IMR-90 (cell line): ENCODE measurements at regions not wholly inside any gene's neighbourhood (a gene's known extent, or its start where the extent isn't known, plus 50 kb on each side); places are given as distances from the start of the nearest gene placed in this dataset.

Experiments used
- ATAC-seq: fragments of 200-7000 bp; cut with Tn5 transposase; 2 replicates; pipeline ENCODE4 v1.9.1; 2020; ENCODE audit warnings: low read depth, mild to moderate bottlenecking, moderate library complexity
- BruUV-seq: library from RNA; stranded (reverse); fragments of 400-500 nt; replicated peaks from 2 replicates; lab custom pipeline; 2021; lab: Mats Ljungman, UMichigan
- CTCF ChIA-PET: fragments of 300-600 bp; formaldehyde crosslinking; extraction: SDS; loops from one replicate; lab custom pipeline; 2021; ENCODE audit warnings: antibody characterized with exemption; lab: Yijun Ruan, JAX
- POLR2A ChIA-PET: fragments of 300-600 bp; sonication (Branson Sonifier 250); formaldehyde crosslinking; loops from one replicate; lab custom pipeline; 2022; ENCODE audit warnings: antibody characterized with exemption; ENCODE audit not compliant: unreplicated experiment; lab: Charles Lee
- DNase-seq: peaks from one replicate; pipeline ENCODE4 v3.0.0; 2013
- H2AFZ ChIP-seq: replicated peaks from 2 replicates; pipeline ENCODE3; 2013; ENCODE audit warnings: low read length, mild to moderate bottlenecking; ENCODE audit not compliant: poor library complexity
- H2AK5ac ChIP-seq: 2 replicates; pipeline ENCODE4 v1.6.1; 2013; ENCODE audit warnings: low read depth, low read length, inconsistent platforms
- H2AK9ac ChIP-seq: replicated peaks from 2 replicates; pipeline ENCODE3; 2013; ENCODE audit warnings: mild to moderate bottlenecking, low read depth, low read length, moderate library complexity; ENCODE audit not compliant: poor library complexity
- H2BK120ac ChIP-seq: 2 replicates; pipeline ENCODE4 v1.6.1; 2013; ENCODE audit warnings: low read depth, low read length, inconsistent platforms
- H2BK15ac ChIP-seq: 3 replicates; pipeline ENCODE4 v1.6.1; 2013; ENCODE audit warnings: low read depth, low read length, inconsistent platforms
- H2BK20ac ChIP-seq: 2 replicates; pipeline ENCODE4 v1.6.1; 2013; ENCODE audit warnings: low read depth, mild to moderate bottlenecking, inconsistent platforms, low read length, moderate library complexity
- H2BK5ac ChIP-seq: 2 replicates; pipeline ENCODE4 v1.6.1; 2013; ENCODE audit warnings: mild to moderate bottlenecking, low read depth, low read length, inconsistent platforms; ENCODE audit not compliant: poor library complexity, severe bottlenecking
- H3K14ac ChIP-seq: replicated peaks from 2 replicates; pipeline ENCODE4 v1.6.1; 2013; ENCODE audit warnings: low read depth, low read length, inconsistent platforms
- H3K18ac ChIP-seq: 2 replicates; pipeline ENCODE4 v1.6.1; 2013; ENCODE audit warnings: low read depth, low read length, control low read depth
- H3K23ac ChIP-seq: 2 replicates; pipeline ENCODE4 v1.6.1; 2013; ENCODE audit warnings: low read depth, low read length, inconsistent platforms
- H3K27ac ChIP-seq: 2 replicates; pipeline ENCODE4 v1.5.1; 2013; ENCODE audit warnings: mild to moderate bottlenecking, control low read depth, low read length; ENCODE audit not compliant: insufficient read depth
- H3K27me3 ChIP-seq: 2 replicates; pipeline ENCODE4 v1.6.1; 2013; ENCODE audit warnings: low read length; ENCODE audit not compliant: control insufficient read depth, insufficient read depth
- H3K36me3 ChIP-seq: 2 replicates; pipeline ENCODE4 v1.6.1; 2013; ENCODE audit warnings: low read length, mixed read lengths; ENCODE audit not compliant: control insufficient read depth, insufficient read depth
- H3K4ac ChIP-seq: 2 replicates; pipeline ENCODE4 v1.6.1; 2013; ENCODE audit warnings: low read depth, low read length, inconsistent platforms
- H3K4me1 ChIP-seq: 2 replicates; pipeline ENCODE4 v1.6.1; 2013; ENCODE audit warnings: low read length, mixed read lengths; ENCODE audit not compliant: control insufficient read depth, insufficient read depth
- H3K4me2 ChIP-seq: 2 replicates; pipeline ENCODE4 v1.6.1; 2013; ENCODE audit warnings: low read depth, mild to moderate bottlenecking, control low read depth, low read length, moderate library complexity
- H3K4me3 ChIP-seq: 2 replicates; pipeline ENCODE4 v1.5.1; 2013; ENCODE audit warnings: low read depth, mild to moderate bottlenecking, control low read depth, low read length, moderate library complexity; ENCODE audit not compliant: insufficient read depth
- H3K56ac ChIP-seq: 2 replicates; pipeline ENCODE4 v1.6.1; 2013; ENCODE audit warnings: low read length, inconsistent platforms; ENCODE audit not compliant: insufficient read depth; ENCODE audit errors: extremely low read depth
- H3K79me1 ChIP-seq, 2 experiments: 2 replicates each; pipeline ENCODE4 v1.6.1; 2013; ENCODE audit warnings: low read length in 2 of 2, inconsistent platforms in 1 of 2, low read depth in 1 of 2
- H3K9ac ChIP-seq: 2 replicates; pipeline ENCODE4 v1.6.1; 2013; ENCODE audit warnings: low read depth, low read length, control low read depth
- H3K9me1 ChIP-seq: 2 replicates; pipeline ENCODE4 v1.6.1; 2013; ENCODE audit warnings: low read length, inconsistent platforms; ENCODE audit not compliant: insufficient read depth
- H3K9me3 ChIP-seq: 2 replicates; pipeline ENCODE4 v1.6.1; 2013; ENCODE audit warnings: low read length; ENCODE audit not compliant: control insufficient read depth, insufficient read depth
- H4K20me1 ChIP-seq: 2 replicates; pipeline ENCODE4 v1.6.1; 2013; ENCODE audit warnings: low read length, inconsistent platforms; ENCODE audit not compliant: insufficient read depth
- H4K5ac ChIP-seq: 2 replicates; pipeline ENCODE4 v1.6.1; 2013; ENCODE audit warnings: mild to moderate bottlenecking, low read depth, low read length, control low read depth
- H4K8ac ChIP-seq, 2 experiments: 2 replicates each; pipeline ENCODE4 v1.6.1; 2013; ENCODE audit warnings: low read depth in 2 of 2, low read length in 2 of 2, control low read depth in 1 of 2, inconsistent platforms in 1 of 2
- H4K91ac ChIP-seq: 2 replicates; pipeline ENCODE4 v1.6.1; 2013; ENCODE audit warnings: low read depth, low read length, inconsistent platforms; ENCODE audit not compliant: insufficient read depth
- FOS ChIP-seq: fragments of 150-350 bp; IDR thresholded peaks from 2 replicates; pipeline ENCODE4 v1.6.1; 2016; ENCODE audit warnings: low read depth, low read length
- NFE2L2 ChIP-seq: fragments of 150-350 bp; IDR thresholded peaks from 2 replicates; pipeline ENCODE4 v1.6.1; 2016; ENCODE audit warnings: low read depth, mild to moderate bottlenecking, low read length
- RCOR1 ChIP-seq: IDR thresholded peaks from 2 replicates; pipeline ENCODE4 v1.6.1; 2012; ENCODE audit warnings: mild to moderate bottlenecking, low read length, improper control_type of control experiment; ENCODE audit not compliant: insufficient replicate concordance
- WGBS, 2 experiments: methylation state at CpG; one replicate each; pipeline versions ENCODE4 v1.1.5 to v1.1.7; 2013; ENCODE audit warnings: missing lambda C conversion rate in 2 of 2; ENCODE audit not compliant: insufficient read length in 1 of 2; ENCODE audit errors: extremely low coverage in 2 of 2; 5-methylcytosine and 5-hydroxymethylcytosine counted together
- dilution Hi-C: fragments of 300-500 bp; cut with HindIII; formaldehyde crosslinking; loops from one replicate; pipeline ENCODE4 v1.14.3; 2018; ENCODE audit warnings: low sequenced_read_pairs; ENCODE audit not compliant: unreplicated experiment
- in situ Hi-C: fragments of 300-500 bp; cut with MboI; formaldehyde crosslinking; loops from 3 replicates; pipeline ENCODE4 v1.14.3; 2019; ENCODE audit warnings: low sequenced_read_pairs, inconsistent platforms, mixed read lengths
- intact Hi-C: fragments of 100-400 bp; cut with micrococcal nuclease; formaldehyde crosslinking; loops from 2 replicates; pipeline ENCODE4 v1.10.0; 2022

DNA sequence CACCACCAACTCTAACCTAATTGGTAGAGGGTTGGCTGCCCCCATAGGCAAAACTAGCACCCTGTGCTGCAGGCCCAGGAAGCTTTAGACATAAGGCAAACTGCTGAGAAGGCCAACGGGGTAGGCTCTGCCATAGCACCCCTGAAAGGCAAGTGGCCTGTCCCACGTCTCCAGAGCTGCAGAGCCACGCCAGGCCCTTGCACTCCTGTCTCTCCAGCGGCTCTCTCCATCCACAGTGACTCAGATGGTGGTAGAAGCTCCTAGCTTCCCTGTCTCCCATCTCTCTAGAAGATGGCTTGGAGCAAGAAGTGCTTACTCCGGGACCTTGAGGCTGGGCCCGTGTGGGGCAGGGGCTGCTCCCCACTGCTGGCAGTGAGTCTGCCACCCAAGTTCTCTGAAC is 310.6 kb upstream of the ZMIZ1 start:
- no peak for DNase-seq
- Histone ChIP-seq H3K14ac (peak overlapping the region; percentile 69), H2AK5ac (peak overlapping the region; percentile 96), H3K9me3 (no peaks in the 10 kb centered on the region), H2AK9ac (peak overlapping the region; percentile 92), H3K4me1 (peaks cover 26% of the 10 kb centered on the region), H4K8ac (peak overlapping the region in 1 of 2 experiments; percentile 79; a peak in 2 of 4 replicates), H2BK20ac (peak overlapping the region; percentile 34; the same call in 1 of the 2 replicates), H3K23ac (no peak overlapping the region), H2BK5ac (no peak overlapping the region), H4K5ac (no peak overlapping the region), H4K91ac (peak overlapping the region; percentile 60), H3K4ac (peak overlapping the region; percentile 94), H2AFZ (peak overlapping the region; percentile 78), H3K27ac (no peak overlapping the region), H2BK120ac (peak overlapping the region; percentile 91), H3K27me3 (0 out of 2 replicates have a peak, but pooled peaks cover 5% of the 10 kb centered on the region), H2BK15ac (peak overlapping the region; percentile 91; the same call in 2 of the 3 replicates), H3K56ac (no peak overlapping the region), H3K9ac (no peak overlapping the region), H3K18ac (peak overlapping the region; percentile 78; the same call in 1 of the 2 replicates), H3K4me3 (no peak overlapping the region), H3K9me1 (peaks cover 16% of the 10 kb centered on the region), H3K36me3 (no peaks in the 10 kb centered on the region), H3K79me1 (no peaks in the 10 kb centered on the region), H3K4me2 (no peak overlapping the region), H4K20me1 (peaks cover 4% of the 10 kb centered on the region; the same call in 1 of the 2 replicates)
- POLR2A ChIA-PET, result no interaction called here
- intact Hi-C loops, result loop anchor here (5.0 to 10.0 kb wide), 2 partner anchors 309 to 713 kb away; partner anchors contain the start of gene ZMIZ1
- CTCF ChIA-PET, result no interaction called here
- dilution Hi-C loops, result no loop called here
- TF ChIP-seq NFE2L2, result no peak
- no peak for TF ChIP-seq FOS
- no peak for TF ChIP-seq RCOR1
- no peak for ATAC-seq
- WGBS, 2 experiments, result 100% methylated on average over 2 of the region's 6 CpGs; no CpG with 5 or more reads in 1 of the 2 experiments
- no TSS peak for BruUV-seq
- in situ Hi-C loops, result no loop called here
